A549 (cell line): ENCODE measurements at regions not wholly inside any gene's neighbourhood (a gene's known extent, or its start where the extent isn't known, plus 50 kb on each side); places are given as distances from the start of the nearest gene placed in this dataset.

ENCODE experiments used
- CTCF ChIP-seq: fragments of >200 bp; sonication (Bioruptor Twin); formaldehyde crosslinking; IDR thresholded peaks from 3 replicates; pipeline ENCODE4 v1.5.1; 2016
- ELK1 ChIP-seq: fragments of 150-350 bp; IDR thresholded peaks from 2 replicates; pipeline ENCODE4 v1.6.1; 2014; ENCODE audit warnings: low read depth, mild to moderate bottlenecking, low read length
- ESRRA ChIP-seq: fragments of 150-350 bp; IDR thresholded peaks from 2 replicates; pipeline ENCODE4 v1.6.1; 2014; ENCODE audit warnings: mild to moderate bottlenecking, low read length, borderline replicate concordance
- REST ChIP-seq: fragments of 200-600 bp; sonication (generic); IDR thresholded peaks from 2 replicates; pipeline ENCODE4 v1.6.1; 2016; ENCODE audit warnings: antibody characterized with exemption, mild to moderate bottlenecking, moderate library complexity

GRCh38 chr1:101077849-101078248, 52.3 kb upstream of the DPH5 start:
- TF ChIP-seq REST (no peak), CTCF (no peak), ESRRA (no peak), ELK1 (no peak)
